OCI-M2 (cell line): ENCODE measurements at regions not wholly inside any gene's neighbourhood (a gene's known extent, or its start where the extent isn't known, plus 50 kb on each side); places are given as distances from the start of the nearest gene placed in this dataset.
"Not testable (repeated sequence)": the region's sequence is repeated elsewhere in the genome, so short reads cannot be mapped to it uniquely, and the experiment has no call there.

Experiments used
- DNase-seq: peaks from one replicate; lab custom pipeline; 2025; ENCODE audit not compliant: unreplicated experiment; lab: John Stamatoyannopoulos, UW

DNA sequence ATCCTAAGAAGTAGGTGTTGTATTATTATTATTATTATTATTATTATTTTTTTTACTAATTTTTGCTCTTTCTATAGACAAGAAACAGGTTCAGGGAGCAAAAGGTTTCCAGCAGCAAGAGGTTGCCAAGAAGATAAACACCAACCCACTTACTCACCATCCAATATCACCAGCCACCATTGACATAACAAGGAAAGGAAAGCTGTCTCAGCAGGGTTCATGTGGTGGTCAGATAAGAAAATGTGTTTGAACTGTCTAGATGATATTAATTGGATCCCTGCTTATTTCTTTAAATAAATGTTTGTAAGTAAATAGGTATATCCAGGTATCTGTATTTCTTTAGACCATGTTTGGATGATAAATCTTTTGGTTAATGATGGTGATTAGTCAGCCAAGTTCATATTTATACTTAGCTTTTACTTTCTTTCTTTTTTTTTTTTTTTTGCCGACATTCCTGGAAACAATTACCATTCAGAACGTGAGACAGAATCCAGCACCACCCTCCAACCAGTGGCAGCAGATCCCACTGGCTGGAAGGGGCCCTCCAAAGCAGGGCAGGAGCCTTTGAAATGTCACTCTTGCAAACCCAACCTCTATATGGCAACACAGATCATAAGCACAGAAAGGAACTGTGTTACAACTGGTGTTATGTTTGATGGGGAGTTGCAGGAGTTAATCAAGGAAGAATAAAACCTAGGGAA is 139.2 kb upstream of the ECI2 start:
- no peak for DNase-seq

DNA sequence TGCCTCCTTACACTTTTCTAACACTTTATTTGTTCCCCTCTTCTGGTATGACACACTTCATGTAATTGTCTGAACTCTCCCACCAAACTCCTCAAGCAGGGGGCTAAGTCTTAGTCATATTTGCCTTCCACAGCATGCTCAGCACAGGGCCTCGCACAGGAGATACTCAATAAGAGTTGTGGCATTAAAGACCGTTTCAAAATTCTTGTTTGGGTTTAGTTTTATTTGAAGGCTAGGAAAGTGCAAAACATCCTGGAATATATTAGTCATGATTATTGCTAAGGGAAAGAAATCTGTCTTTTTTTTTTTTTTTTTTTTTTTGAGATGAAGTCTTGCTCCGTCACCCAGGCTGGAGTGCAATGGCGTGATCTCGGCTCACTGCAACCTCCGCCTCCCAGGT is 137.6 kb upstream of the ECI2 start:
- DNase-seq = no peak

DNA sequence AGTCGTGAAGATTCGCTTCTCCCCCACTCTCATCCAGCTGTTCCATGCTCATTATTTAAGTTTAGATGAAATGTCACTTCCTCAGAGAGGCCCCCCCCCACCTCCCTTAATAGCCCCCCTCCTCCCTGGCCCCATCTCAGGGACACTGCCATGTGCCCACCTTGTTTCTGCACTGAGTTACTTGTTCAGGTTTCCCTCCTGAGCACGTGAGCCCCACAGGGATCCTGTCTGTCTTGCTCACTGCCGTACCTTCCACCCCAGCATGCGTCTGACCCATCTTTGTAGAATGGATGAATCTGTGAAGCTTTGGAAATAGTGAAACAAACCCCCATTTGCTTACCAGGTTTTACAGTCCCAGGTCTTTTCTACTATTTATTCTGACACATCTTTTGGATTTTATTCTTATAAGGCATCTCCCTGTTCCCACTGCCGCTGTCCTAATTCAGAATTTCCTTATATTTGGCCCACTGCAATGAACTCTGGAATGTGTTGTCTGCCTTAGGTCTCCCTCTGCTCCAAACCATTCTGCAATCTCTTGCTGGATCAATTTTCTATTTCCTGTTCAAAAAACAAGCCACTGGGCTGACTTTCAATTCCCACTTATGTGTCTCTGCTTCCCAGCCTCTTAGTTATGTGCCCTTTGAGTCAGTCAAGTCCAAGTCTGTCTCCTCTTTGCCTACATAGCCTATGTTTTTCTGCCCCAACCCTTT is 136.5 kb upstream of the ECI2 start:
- no peak for DNase-seq

DNA sequence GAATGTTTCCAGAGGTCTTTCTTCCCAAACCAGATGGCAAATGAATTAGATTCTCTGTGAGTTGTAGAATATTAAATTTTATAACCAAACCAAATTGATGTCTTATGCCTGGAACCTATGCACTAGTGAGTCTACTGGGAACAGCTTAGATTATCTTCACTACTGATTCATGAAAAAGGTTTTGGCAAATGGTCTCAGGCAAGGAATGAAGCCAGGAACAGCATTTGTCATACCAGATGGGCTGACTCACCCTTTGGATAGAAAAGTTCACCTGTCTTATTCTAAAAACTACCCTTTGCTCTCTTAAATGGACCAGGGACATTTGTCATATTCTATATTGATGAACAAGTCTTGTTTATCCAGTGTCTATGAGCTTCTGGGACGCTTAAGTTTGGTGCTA is 135.4 kb upstream of the ECI2 start:
- no peak for DNase-seq

DNA sequence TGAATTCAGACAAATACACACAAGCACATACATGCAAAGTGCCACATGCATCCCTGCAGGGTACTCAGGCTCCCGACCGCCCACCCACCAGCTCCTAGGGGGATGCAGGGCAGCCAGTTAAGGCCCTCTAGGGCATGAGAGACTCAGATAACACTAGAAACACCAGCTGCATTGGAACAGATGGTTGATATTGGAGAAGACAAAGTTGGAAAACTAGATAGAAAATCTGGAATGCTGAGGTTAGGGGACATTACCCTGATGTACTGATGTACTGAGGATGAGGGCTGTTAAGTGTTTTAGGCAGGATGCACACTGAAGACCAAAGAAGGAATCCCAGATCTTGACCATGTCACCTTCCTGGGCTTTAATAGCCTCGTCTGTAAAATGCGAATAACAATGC is 134.6 kb upstream of the ECI2 start:
- no peak for DNase-seq

DNA sequence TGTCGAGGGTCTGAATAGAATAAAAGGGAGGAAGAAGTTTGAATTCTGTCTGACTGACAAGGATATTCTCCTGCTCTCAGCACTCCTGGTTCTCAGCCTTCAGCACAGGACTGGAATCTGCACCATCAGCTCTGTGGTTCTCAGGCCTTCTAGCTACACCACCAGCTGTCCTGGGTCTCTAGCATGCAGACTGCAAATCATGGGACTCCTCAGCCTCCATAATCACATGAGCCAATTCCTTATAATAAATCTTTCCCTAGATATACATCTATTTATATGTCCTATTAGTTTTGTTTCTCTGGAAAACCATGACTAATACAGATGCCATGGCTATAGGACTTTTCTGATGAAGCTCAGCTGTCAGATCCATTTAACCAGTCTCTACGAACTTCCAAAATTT is 132.8 kb upstream of the ECI2 start:
- DNase-seq = no peak

DNA sequence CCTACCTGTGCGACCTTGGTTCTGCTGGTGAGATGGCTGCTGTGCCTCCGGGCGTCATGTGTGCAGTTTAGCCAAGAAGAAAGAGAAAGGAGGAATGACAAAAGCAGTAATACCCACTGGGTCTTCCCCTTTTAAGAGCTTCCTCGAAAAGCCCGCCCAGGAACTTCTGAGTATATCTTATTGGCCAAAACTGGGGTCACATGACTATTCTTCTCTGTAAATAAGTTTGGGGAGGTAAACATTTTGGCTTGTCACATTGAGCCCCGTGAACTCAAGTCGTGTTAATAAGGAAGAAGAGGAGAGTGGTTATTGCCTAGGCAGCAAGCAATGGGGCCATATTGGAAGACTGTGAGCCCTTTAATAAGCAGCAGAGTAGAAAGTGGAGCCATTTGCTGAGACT is 130.4 kb upstream of the ECI2 start:
- no peak for DNase-seq

DNA sequence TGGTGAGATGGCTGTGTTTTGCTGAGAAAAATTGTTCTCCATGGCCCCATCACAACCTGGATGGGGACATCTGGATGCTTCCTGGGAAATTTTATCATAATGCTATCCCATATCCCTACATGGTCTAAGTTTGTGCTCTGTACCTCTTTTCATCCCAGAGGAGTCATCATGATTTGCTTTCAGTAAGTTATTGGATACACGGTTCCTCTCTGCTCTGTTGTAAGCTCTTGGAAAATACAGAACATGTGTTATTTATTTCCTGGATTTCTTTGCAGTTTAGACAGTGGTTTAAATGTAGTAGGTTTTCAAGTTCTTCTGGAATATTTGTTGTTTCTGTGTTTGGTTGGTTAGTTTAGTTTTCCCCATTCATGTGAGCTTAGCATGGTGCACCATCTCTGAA is 129.2 kb upstream of the ECI2 start:
- DNase-seq = no peak

DNA sequence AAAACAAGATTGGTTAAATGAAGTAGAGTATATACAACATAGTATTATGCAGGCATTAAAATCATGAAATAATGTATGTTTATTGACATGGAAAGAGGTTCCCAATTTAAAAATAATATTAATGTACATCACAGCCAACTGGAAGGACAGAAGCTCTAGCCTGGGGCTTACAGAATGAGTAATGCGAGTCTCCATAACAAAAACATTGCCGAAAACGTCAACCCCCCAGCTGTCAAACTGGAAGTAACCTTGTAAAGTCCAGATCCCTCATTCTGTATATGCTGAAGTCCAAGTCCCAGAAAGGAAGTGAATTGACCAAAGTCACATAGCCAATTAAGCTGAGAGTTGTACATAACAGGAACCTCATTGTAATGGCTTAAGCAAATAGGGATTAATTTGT is 128.7 kb upstream of the ECI2 start:
- DNase-seq = no peak

DNA sequence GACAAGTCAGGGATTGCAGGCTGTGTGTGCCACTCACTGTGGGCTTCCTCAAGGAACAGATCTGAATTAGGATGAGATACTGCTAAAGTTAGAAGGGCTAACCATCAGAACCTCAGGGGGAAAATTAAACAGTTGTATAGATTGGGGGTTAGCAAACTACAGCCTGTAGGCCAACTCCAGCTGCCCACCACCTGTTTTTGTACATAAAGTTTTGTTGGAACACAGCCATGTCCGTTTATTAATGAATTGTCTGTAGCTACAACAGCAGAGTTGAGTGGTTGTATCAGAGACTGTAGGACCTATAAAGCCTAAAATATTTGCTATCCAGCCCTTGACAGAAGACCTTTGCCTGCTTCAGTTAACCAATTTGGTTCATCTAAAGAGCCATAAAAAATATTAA is 127.2 kb upstream of the ECI2 start:
- no peak for DNase-seq

DNA sequence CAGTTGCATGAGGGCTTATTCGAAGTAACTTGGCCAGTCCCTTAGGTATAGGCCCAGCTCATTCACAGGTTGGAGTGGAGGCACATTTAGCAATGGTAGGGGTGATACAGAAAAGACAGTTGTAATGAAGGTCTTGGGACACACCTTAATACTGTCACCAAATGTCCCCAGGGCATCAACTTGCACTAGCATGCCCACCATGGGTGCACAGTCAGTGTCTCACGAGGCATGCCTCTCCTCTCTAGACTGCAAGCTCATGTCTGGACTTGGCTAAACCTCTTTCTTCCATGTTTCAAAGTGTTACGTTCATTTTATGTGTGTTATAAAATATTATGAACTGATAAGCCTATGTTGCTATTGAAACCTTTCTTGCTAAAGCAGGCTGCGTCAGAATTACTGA is 124.0 kb upstream of the ECI2 start:
- DNase-seq = no peak

DNA sequence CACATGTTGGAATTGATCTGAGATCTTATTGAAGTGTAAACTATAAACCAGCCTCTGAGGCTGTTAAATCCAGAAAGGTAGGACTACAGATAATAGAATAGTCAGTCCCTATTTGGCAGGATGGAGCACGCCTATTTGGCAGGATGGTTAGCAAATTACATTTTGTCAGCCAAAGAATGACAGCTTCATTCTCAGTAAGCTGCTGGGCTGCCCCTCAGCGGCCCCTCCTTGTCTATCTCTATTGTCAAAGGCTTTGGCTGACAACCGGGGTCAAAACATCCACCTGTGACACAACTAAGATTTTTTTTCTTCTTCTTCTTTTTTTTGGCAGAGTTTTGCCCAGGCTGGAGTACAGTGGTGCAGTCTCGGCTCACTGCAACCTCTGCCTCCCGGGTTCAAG is 123.4 kb upstream of the ECI2 start:
- DNase-seq = no peak

DNA sequence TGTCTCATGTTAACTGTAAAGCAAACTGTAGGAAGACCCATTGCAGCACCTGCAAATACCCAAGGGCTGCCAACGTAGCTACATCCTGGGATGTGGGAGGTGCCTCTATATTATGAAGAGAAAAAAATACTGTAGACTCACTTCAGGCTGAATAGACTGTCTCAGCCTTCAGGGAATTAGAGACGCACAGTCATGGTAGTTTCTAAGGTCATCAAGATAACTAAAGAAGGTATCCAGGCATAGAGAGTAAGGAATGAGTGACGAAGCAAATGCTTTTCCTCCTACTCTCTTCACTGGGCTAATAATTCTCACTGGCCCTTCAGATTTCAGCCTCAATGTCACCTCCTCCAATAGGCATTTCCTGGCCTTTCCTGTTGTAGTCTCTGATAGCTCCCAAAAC is 121.6 kb upstream of the ECI2 start:
- no peak for DNase-seq

DNA sequence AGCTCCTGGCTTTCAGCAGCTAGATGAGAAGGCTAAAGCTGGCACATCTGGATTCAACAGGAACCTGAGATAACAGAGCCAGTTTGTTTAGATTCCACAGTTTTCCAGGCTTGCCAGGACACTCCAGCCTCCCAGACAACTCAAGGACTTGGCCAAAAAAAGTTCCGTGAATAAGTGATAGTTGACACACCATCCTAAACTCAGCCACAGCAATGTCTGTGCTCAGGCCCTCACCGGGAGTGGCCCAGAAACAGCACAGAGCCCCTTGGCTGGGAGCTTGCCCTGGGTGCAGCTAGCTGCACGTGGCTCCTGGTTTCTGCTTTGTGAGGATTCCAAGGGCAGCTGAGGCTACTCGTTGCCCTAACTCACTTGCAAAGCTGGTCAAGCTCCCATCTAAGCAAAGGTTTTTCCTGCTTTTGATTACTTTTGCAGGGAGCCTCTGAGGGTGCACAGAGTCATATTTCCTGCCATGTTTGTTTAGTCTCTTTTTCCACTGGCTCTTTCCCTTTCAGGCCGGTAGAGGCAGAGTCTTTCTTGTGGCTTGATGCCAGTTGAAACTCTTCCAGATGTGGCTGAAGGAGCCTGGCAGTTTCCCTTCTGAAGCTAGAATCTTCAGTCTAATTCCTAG is 118.3 kb upstream of the ECI2 start:
- DNase-seq = no peak

DNA sequence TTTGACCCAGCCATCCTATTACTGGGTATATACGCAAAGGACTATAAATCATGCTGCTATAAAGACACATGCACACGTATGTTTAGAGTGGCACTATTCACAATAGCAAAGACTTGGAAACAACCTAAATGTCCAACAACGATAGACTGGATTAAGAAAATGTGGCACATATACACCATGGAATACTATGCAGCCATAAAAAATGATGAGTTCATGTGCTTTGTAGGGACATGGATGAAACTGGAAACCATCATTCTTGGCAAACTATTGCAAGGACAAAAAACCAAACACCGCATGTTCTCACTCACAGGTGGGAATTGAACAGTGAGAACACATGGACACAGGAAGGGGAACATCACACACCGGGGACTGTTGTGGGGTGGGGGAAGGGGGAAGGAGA is 117.1 kb upstream of the ECI2 start:
- not testable (repeated sequence) for DNase-seq

DNA sequence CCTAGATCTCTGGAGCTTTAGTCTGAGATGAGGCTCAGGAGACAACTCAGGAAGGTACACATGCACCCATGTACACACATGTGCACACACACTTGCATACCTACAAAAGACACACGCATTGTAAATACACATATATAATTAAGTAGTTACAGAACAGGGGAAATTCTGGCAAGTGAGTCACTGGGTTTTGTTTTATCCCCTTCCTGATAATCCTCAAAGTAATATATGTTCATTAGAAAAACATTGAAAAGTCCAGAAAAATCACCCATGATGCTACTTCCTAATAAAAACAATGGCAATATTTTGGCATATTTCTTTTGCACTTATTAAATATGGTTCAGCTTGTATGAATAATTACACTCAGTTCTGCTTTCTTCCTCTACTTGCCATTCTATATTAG is 115.3 kb upstream of the ECI2 start:
- no peak for DNase-seq

DNA sequence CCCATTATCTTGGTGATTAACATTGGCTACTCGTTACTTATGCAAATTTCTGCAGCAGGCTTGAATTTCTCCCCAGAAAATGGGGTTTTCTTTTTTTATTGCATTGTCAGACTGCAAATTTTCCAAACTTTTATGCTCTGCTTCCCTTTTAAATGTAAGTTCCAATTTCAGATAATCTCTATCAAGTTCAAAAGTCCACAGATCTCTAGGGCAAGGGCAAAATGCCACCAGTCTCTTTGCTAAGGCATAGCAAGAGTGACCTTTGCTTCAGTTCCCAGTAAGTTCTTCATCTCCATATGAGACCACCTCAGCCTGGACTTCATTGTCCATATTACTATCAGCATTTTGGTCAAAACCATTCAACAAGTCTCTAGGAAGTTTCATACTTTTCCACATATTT is 108.5 kb upstream of the ECI2 start:
- DNase-seq = not testable (repeated sequence)

DNA sequence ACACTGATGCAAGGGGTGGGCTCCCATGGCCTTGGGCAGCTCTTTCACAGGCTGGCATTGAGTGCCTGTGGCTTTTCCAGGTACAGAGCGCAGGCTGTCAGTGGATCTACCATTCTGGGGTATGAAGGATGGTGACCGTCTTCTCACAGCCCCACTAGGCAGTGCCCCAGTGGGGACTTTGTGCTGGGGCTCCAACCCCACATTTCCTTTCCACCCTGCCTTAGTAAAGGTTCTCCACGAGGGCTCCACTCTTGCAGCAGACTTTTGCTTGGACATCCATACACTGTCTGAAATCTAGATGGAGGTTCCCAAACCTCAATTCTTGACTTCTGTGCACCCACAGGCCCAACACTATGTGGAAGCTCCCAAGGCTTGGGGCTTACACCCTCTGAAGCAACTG is 107.9 kb upstream of the ECI2 start:
- DNase-seq = no peak

DNA sequence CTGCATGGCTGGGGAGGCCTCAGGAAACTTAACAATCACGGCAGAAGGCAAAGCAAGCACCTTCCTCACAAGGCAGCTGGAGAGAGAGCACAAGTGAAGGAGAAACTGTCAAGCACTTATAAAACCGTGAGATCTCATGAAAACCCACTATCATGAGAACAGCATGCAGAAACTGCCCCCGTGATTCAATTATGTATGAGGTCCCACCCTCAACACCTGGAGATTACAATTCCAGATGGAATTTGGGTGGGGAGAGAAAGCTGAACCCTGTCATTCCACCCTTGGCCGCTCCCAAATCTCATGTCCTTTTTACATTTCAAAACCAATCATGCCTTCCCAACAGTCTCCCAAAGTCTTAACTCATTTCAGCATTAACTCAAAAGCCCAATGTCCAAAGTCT is 107.2 kb upstream of the ECI2 start:
- no peak for DNase-seq

DNA sequence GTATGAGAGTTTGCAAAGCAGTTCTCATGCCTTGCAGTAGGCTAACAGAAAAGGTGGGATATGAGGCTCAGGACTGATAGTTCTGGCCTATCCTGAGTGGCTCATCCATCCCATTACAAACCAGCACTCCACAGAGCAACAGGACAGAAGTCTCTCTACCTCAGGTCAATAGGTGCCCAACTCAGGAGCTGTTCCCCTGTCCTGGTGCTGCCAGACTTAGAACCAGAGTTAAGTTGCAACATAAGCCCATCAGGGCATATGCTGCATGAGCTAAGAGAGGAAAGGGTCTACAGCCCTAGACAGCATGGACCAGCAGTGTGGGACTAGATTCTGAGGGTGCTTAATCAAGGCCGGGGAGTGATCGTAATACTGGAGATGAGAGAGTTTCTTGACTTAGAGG is 104.8 kb upstream of the ECI2 start:
- no peak for DNase-seq

DNA sequence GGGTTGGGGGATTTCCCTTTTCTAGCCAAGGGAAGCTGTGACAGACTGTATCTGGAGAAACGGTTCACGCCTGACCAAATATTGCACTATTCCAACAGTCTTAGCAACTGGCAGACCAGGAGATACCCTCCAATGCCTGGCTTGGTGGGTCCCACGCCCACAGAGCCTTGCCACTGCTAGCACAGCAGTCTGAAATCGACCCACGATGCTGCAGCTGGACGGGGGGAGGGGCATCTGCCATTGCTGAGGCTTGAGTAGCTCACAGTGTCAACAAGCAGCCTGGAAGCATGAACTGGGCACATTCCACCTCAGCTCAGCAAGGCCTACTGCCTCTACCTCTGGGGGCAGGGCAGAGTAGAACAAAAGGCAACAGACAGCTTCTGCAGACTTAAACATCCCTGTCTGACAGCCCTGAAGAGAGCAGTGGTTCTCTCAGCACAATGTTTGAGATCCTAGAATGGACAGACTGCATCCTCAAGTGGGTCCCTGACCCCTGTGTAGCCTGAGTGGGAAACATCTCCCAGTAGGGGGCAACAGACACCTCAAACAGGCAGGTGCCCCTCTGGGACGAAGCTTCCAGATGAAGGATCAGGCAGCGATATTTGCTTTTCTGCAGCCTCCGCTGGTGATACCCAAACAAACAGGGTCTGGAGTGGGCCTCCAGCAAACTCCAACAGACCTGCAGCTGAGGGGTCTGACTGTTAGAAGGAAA is 89.9 kb upstream of the ECI2 start:
- no peak for DNase-seq
